ENCODE measurements at regions not wholly inside any gene's neighbourhood (a gene's known extent, or its start where the extent isn't known, plus 50 kb on each side); places are given as distances from the start of the nearest gene placed in this dataset.

DNA sequence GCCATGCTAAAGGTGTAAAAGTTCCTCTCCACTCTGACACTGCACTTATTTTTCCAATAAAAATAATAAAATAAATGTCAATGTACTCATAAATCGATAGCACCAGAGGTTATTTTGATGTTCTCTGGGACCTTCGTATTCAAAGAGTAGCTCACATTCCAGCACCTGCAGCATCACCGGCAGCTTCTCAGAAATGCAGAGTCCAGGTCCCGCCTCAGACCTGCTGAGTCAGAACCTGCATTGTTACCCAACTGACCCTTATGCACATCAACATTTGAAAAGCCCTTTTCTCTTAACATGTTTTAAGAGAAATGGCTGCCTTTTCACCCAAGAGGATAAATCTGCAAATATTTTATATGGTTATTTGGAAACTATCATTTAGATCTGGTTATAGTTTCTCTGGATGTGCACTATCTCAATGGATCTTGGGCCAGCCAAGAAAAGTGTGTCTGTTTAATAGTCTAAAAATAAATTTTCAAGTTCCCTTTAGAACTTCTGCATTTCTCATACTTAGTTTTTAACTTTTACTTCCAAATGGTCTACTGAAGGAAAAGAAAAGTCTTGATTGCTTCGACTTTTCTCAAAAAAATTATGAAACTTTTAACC lies 216.2 kb upstream of the PRDM1 start:
- Mint-ChIP-seq H3K4me3 (no peak overlapping the region), H3K9me3 (no peaks in the 10 kb centered on the region), H3K4me1 (no peaks in the 10 kb centered on the region), H3K27ac (no peak overlapping the region), H3K36me3 (no peaks in the 10 kb centered on the region), H3K27me3 (ENCODE audit: low read depth in 2 of 2) (peaks cover 18 to 30% of the 10 kb centered on the region in 2 donors)
- intact Hi-C loops (cut with micrococcal nuclease) = no loop called here
- Histone ChIP-seq H3K27me3 (ENCODE audit: control insufficient read depth, insufficient read depth, low read length) (no peaks in the 10 kb centered on the region), H3K4me1 (ENCODE audit: control insufficient read depth, insufficient read depth, low read length) (no peaks in the 10 kb centered on the region), H3K9me3 (ENCODE audit: control insufficient read depth, insufficient read depth, low read length) (no peaks in the 10 kb centered on the region), H3K4me3 (ENCODE audit: low read length) (no peak overlapping the region), H3K36me3 (ENCODE audit: control insufficient read depth, insufficient read depth, low read length) (no peaks in the 10 kb centered on the region), H3K27ac (ENCODE audit: low read length) (no peak overlapping the region)
- 65% methylated on average over 4 of the region's 5 CpGs for WGBS (ENCODE audit: insufficient coverage)
- ATAC-seq (no peak), DNase-seq (no peak)
- TF ChIP-seq CTCF (IDR thresholded peaks at IDR 0.05) = no peak

- Mint-ChIP-seq H3K27ac (no peak overlapping the region), H3K4me3 (no peak overlapping the region), H3K27me3 (ENCODE audit: low read depth in 2 of 2) (peaks cover 14 to 33% of the 10 kb centered on the region in 2 donors), H3K9me3 (no peaks in the 10 kb centered on the region), H3K4me1 (no peaks in the 10 kb centered on the region), H3K36me3 (no peaks in the 10 kb centered on the region)
- WGBS (ENCODE audit: insufficient coverage) = 87% methylated on average over 2 of the region's 2 CpGs
- no peaks in the 10 kb centered on the region for H3K27me3 ChIP-seq (ENCODE audit: control insufficient read depth, insufficient read depth, low read length)
- TF ChIP-seq CTCF (IDR thresholded peaks at IDR 0.05) = no peak
- no peak for ATAC-seq
- intact Hi-C loops (cut with micrococcal nuclease) = no loop called here
- H3K9me3 ChIP-seq (ENCODE audit: control insufficient read depth, insufficient read depth, low read length) = no peaks in the 10 kb centered on the region
- H3K4me1 ChIP-seq (ENCODE audit: control insufficient read depth, insufficient read depth, low read length) = no peaks in the 10 kb centered on the region
- no peak for DNase-seq
- no peaks in the 10 kb centered on the region for H3K36me3 ChIP-seq (ENCODE audit: control insufficient read depth, insufficient read depth, low read length)
- H3K27ac ChIP-seq (ENCODE audit: low read length) = no peak overlapping the region
- H3K4me3 ChIP-seq (ENCODE audit: low read length) = no peak overlapping the region
Measured at GRCh38 chr6:105868823-105869460, 217.2 kb upstream of the PRDM1 start.

DNA sequence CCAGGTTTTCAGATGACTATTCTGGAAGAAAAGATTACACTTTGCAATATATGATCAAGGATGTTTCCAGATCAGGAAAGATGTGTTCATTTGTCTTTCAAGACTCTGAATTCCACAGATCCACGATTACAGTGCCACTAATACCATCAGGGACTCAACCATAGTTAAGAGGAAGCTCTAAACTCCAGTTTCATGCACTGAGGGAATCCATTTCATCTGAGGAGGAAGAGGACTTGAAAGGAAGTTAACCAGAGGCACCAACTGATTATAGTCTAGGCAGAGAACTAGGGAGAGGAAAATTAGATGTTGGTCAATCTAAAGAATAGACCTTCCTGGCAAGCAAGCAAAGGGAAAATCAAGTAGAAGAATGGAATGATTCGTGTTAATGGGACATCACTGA lies 218.3 kb upstream of the PRDM1 start:
- Mint-ChIP-seq H3K27ac (no peak overlapping the region), H3K36me3 (no peaks in the 10 kb centered on the region), H3K4me1 (no peaks in the 10 kb centered on the region), H3K9me3 (no peaks in the 10 kb centered on the region), H3K4me3 (no peak overlapping the region), H3K27me3 (ENCODE audit: low read depth in 2 of 2) (peaks cover 21 to 33% of the 10 kb centered on the region in 2 donors)
- Histone ChIP-seq H3K36me3 (ENCODE audit: control insufficient read depth, insufficient read depth, low read length) (no peaks in the 10 kb centered on the region), H3K9me3 (ENCODE audit: control insufficient read depth, insufficient read depth, low read length) (no peaks in the 10 kb centered on the region), H3K27me3 (ENCODE audit: control insufficient read depth, insufficient read depth, low read length) (no peaks in the 10 kb centered on the region), H3K27ac (ENCODE audit: low read length) (no peak overlapping the region), H3K4me1 (ENCODE audit: control insufficient read depth, insufficient read depth, low read length) (no peaks in the 10 kb centered on the region), H3K4me3 (ENCODE audit: low read length) (no peak overlapping the region)
- intact Hi-C loops (cut with micrococcal nuclease) = no loop called here
- WGBS (ENCODE audit: insufficient coverage) = 83% methylated on average over 2 of the region's 2 CpGs
- DNase-seq (no peak), ATAC-seq (no peak)
- no peak for TF ChIP-seq CTCF (IDR thresholded peaks at IDR 0.05)

DNA sequence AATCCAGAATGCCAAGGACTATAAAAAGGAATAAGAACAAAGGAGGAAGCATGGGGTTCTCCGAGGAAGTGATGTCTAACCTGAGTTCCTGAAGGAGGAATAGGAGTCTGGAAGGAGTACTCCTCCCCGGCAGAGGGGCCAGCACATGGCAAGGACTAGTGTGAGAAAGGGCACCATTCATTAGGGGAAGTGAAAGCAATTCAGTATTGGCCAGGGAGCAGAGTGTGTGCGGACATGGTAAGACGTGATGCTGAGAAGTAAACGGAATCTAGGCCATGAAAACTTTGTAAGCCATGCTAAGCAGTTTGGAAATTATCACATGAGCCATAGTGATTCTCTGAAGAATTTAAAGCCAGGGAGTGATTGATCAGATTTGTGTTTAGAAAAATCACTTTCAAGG lies 218.9 kb upstream of the PRDM1 start:
- Histone ChIP-seq H3K27ac (ENCODE audit: low read length) (no peak overlapping the region), H3K27me3 (ENCODE audit: control insufficient read depth, insufficient read depth, low read length) (no peaks in the 10 kb centered on the region), H3K9me3 (ENCODE audit: control insufficient read depth, insufficient read depth, low read length) (no peaks in the 10 kb centered on the region), H3K4me3 (ENCODE audit: low read length) (no peak overlapping the region), H3K36me3 (ENCODE audit: control insufficient read depth, insufficient read depth, low read length) (no peaks in the 10 kb centered on the region), H3K4me1 (ENCODE audit: control insufficient read depth, insufficient read depth, low read length) (no peaks in the 10 kb centered on the region)
- ATAC-seq (no peak), DNase-seq (no peak)
- Mint-ChIP-seq H3K36me3 (no peaks in the 10 kb centered on the region), H3K4me3 (no peak overlapping the region), H3K27me3 (ENCODE audit: low read depth in 2 of 2) (peaks cover 22 to 32% of the 10 kb centered on the region in 2 donors), H3K27ac (no peak overlapping the region), H3K9me3 (no peaks in the 10 kb centered on the region), H3K4me1 (no peaks in the 10 kb centered on the region)
- intact Hi-C loops (cut with micrococcal nuclease) = no loop called here
- no peak for TF ChIP-seq CTCF (IDR thresholded peaks at IDR 0.05)
- 83% methylated on average over 5 of the region's 5 CpGs for WGBS (ENCODE audit: insufficient coverage)

All from natural killer cell (primary cell).